Stimulated activated CD4-positive, alpha-beta T cell treated with anti-CD3 and anti-CD28 coated beads, Interleukin-4, amount 100 ng/mL, for 1 hour (primary cell): ENCODE measurements at regions not wholly inside any gene's neighbourhood (a gene's known extent, or its start where the extent isn't known, plus 50 kb on each side); places are given as distances from the start of the nearest gene placed in this dataset.
"Not testable (repeated sequence)": the region's sequence is repeated elsewhere in the genome, so short reads cannot be mapped to it uniquely, and the experiment has no call there.

Experiments
- DNase-seq: peaks from one replicate; pipeline ENCODE4 v3.0.0-alpha.2; 2020

DNA sequence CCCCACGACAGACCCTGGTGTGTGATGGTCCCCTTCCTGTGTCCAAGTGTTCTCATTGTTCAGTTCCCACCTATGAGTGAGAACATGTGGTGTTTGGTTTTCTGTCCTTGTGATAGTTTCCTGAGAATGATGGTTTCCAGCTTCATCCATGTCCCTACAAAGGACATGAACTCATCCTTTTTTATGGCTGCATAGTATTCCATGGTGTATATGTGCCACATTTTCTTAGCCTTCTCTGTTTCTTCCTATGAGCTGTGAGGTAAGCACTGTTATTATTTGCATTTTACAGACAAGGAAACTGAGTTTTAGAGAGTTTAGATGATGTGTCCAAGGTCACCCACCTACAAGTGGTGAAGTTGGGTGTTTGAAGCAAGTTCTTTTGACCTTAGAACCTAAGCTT, 51.1 kb upstream of the BNC1 start:
- not testable (repeated sequence) for DNase-seq

DNA sequence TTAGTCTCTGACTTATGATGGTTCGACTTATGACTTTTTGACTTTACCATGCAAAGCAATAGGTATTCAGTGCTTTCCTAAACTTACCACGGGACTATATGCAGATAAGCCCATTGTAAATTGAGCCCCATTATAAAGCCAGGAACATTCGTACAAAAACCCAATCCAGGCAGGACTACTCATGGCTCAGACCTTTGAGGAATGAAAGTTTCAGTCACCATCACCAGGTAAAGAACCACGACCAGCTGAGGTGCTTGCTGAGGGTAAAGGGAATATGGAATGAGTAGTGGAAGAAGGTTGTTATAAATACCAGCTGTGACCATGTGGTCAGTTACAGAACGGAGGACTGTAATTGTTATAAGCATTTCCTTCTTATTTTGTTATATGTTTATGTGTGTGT, 54.9 kb upstream of the BNC1 start:
- no peak for DNase-seq

DNA sequence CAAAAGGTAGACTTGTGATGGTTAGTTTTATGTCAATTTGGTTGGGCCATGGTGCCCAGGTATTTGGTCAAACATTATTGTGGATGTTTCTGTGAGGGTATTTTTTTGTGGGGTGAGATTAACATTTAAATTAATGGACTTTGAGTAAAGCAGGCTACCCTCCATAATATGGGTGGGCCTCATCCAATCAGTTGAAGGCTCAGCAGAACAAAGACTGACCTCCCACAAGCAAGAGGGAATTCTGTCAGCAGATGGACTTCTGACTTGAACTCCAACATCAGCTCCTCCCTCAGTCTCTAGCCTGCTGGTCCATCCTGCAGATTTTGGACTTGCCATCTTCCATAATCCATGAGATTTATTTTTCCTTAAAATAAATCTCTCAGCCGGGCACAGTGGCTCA, 55.6 kb upstream of the BNC1 start:
- no peak for DNase-seq

DNA sequence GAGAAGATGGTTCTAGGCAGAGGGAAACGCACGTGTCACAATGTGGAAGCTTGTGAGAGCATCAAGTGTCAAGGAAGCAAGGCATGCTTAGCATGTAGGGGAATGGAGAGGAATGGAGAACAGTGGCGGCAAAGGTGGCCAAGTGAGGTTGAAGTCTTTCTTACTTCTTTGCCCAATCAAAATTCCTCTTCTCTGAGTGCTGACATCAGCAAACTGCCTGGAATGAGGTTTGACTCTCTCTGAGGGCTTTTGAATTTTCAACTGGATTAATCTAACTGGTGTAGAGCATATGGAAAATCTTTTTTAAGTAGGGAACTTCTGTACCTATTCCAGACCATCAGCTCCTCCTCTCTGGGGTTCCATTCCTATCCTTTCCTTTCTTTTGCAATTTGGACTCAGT, 61.9 kb upstream of the BNC1 start:
- no peak for DNase-seq

DNA sequence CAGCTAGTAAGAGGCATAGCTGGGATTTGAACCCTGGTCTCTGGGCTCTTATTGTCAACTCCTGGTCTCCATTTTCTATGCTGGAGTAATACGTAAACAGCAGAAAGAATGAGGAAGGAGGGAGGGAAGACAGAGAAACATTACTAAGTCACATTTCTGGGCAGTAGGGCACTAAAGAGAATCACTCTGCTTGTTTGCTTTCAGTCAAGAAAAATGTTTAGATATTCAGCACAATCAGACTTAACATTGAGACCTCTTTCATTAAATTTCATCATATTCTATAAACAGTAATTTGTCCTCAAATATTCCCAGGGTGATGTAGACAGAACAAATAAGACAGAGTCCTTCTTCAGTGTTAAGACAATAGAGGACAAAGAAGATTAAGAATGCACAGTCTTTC, 67.7 kb upstream of the BNC1 start:
- DNase-seq: no peak

DNA sequence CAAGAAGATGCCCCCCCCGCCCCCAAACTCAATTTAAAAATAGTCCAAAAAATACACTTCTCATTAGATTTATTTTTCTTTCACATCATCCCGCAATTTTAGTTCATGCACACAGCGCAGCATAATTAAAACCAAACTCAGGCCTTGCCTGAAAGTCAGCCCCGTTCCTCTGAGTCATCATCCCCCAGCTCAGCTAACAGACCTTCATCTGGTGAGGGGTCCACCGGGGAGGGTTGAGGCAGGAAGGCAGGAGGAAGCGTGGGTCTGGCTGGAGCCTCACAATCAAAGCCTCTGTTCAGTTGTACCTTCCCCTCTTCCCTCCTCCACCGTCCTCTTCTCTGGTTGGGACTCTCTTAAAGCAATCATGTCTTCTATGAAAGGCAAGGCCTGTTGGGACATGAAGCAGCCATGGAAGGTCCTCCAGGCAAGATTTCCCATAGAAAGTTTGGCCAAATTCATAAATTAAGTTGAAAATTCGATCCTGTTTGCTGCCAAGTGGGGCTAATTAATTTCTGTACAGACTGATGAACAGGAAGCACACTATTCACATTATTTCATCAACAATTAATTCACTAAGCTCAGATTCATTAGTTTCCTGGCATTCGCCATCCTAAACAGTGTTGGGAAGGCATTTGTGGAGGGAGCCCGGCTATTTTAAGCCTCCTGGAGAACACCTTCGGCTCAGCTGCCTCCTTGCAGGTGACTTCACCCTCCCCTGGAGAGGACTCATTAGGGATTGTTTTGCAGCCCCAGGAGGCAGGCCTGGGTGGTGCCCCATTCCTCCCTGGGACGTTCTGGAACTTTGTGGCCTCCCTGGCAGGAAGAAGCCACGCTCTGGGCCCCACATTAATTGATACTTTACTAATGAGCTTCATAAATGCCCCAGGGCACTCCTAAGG, 72.3 kb upstream of the BNC1 start:
- no peak for DNase-seq

DNA sequence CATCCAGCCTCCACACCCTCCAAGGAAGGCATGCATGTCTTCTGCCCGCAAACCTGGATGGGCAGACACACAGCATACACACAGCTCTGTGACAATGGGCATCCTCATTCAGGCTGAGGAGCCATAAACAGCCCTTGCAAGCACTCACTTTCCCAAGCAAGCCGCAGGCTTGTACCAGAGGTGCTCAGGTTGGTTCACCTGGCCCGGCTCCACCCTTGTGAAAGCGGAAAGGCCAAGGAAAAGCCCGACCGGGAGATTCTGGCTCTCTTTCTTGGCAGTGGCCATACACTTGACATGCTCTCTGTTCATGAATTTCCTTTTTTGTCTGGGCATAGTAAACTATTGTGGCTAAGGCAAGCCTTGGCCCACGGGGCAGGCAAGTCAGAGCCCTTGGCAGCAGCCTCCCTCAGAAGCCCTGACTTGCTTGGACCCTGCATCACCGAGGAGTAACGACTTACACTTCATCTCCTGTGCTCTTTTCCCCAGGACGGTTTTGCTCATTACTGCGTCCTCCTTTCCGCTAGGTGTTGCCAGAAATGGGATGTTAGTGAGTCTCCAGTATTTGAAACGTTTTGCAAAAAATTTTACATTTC, 74.6 kb upstream of the BNC1 start:
- no peak for DNase-seq

DNA sequence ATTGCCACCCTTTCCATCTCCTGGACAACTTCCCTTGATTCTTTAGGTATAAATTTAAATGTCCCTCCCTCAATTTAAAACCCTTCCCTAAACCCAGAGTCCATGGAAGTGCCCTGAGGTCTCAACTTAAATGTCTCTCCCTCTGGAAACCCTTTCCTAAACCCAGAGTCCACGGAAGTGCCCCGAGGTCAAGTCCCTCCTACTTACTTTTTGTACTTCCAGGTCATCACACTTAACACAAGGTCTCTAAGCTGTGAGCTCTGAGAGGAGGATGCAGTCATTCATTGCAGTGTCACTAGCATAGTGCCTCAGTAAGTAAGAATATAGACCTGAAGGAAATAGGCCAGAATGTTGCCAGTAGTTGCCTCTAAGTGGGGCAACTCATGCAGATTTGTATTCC, 78.2 kb upstream of the BNC1 start:
- DNase-seq: no peak

DNA sequence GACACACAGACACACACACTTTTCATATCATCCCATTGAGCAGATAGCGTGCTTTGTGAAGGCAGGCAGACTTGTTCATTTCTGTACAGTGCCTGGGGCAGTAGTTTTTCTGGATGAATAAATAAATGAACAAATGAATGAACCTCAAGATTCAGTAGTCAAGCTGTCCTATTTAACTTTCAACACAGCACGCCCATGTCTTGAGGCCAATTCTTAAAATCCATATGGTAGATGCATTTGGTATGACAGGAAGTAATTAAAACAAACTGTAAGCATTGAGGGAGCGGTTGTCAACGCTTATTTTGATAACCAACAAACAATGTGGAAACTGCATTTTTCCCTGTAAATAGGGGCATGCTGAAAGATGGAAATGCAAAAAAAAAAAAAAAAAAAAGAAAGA, 80.0 kb upstream of the BNC1 start:
- DNase-seq: no peak

DNA sequence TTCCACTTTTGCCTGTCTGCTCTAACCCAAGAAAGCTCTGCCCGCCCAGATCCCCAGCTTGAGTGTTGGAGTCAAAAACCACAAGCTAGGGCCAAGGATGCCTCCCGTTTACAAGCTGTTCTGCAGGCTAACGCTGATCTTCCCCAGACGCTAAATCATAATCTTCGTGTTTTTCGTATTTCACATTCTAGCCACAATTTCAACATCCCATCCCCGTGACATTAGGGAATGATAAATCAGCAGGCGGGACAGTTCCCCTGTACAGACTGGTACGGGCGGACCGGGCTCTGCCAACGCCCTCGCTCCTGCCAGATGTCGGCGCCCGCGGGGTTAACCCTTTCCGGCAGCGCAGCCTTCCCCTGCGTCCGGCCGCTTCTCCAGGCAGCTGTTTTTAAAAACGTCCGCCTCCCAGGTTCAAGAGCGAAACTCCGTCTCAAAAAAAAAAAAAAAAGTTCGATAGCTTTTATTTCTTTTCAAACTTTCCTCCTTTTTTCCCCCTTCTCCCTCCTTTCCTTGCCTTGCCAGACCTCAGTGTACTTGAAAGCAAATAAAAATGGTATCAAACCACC, 81.0 kb upstream of the BNC1 start:
- DNase-seq: peak; percentile 5

DNA sequence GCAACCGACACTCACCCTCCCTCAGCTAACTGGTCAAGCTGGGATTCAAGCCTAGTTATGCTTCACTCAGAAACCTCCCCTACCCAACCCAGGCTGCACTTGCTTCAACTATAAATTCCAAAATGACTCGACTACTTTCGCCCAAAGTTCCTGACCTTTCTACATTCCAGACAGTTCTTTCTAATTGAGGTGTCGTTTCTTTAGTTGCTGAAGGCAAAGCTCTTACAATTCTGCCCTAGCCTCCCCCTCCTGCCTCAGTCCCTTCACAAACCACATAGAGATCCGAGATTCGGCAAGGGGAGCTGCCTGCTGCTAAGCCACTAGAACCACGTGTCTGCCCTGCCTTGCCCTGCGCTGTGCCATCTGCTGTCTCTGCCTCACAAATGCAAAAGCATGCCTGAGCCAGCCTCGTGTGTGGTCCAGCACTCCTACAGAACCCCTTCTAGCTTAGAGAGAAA, 74.7 kb upstream of the SH3GL3 start:
- no peak for DNase-seq

DNA sequence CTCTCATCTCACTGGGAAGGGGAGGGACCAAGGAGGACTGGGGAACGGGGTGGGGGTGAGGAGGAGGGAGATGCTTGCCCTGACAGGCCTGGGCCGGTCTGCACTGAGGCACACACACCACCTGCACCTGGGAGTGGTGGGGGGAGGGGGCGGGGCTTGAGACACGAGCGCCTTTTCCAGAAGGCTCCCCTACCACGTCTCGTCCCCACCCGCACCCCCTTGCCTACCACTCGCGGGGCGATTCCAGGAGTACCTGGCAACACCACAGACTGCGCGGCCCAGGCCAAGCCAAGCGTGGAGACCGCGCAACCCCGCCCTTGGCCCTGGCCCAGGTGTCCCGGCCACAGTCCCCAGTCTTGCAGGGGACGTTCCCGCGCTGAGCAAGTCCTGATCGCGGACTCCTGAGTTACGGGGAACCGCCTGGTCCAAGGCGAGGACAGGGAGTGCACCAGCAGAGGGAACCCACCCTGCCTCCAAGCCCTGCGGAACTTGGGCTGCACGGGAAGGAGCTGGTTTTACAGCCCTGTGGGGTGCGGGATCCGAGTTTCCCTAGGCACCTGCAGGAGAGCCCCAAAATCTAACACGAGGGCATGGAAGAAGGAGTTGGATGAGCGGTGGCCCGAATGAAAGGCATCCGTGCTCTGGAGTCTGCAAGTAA, 68.1 kb upstream of the SH3GL3 start:
- no peak for DNase-seq

DNA sequence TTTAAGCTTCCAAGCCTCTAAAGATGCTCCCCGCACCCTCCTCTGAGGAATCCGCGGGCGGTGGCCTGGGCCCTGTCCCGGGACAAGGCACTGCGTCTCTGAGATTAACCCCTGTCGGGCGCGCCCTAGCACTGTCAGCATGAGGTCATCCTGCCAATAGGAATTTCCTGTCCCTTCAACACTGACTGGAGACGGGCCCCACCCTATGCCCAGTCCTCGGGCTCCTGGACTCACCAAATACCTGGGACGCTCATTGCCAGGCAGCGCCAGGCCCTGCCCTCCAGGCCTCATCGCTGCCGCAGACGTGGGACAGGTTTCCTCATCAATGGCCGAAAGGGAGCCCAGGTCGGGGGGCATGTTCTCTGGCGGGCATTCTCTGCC, 67.6 kb upstream of the SH3GL3 start:
- DNase-seq: no peak

DNA sequence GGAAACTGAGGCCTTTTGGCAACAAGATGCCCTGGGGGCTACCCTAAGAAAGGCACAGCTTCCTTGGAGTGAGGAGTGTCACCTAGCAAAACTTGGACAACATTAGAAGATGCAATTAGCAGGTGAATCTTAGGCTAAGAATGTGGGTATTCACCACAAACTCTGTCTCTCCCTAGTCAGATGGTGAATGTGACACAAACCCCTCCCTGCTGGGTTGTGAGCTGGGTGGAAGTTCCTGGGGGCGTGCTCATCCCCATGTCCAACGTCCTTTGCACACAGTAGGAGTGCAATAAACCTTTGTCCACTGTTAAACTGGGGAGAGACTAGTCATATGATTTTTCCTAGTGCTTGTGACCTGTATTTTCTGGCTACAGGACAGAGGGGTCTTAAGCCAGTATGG, 67.1 kb upstream of the SH3GL3 start:
- no peak for DNase-seq

DNA sequence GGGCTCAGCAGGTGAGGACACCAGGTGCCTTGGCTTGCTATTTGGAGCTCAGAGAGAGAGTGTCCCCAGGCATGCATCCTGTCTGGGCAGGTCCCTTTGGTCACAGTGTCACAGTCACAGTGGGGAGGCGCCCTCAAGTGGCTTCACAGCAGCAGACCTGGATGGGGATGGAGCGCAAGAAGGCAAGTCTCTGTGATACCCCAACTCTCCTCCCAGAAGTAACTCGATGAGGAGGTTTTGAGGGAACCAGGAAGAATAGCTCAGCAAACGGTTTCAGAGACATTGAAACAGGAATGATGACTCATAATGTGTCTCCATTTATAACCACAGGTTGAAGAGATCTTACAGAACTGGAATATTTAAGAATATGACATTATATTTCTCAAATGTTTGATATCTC, 66.5 kb upstream of the SH3GL3 start:
- DNase-seq: peak; percentile 4

DNA sequence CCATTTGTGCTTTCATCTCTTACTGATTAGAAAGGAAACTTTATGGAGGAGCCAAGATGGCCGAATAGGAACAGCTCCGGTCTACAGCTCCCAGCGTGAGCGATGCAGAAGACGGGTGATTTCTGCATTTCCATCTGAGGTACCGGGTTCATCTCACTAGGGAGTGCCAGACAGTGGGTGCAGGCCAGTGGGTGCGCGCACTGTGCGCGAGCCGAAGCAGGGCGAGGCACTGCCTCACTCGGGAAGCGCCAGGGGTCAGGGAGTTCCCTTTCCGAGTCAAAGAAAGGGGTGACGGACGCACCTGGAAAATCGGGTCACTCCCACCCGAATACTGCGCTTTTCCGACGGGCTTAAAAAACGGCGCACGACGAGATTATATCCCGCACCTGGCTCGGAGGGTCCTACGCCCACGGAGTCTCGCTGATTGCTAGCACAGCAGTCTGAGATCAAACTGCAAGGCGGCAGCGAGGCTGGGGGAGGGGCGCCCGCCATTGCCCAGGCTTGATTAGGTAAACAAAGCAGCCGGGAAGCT, 63.5 kb upstream of the SH3GL3 start:
- not testable (repeated sequence) for DNase-seq

DNA sequence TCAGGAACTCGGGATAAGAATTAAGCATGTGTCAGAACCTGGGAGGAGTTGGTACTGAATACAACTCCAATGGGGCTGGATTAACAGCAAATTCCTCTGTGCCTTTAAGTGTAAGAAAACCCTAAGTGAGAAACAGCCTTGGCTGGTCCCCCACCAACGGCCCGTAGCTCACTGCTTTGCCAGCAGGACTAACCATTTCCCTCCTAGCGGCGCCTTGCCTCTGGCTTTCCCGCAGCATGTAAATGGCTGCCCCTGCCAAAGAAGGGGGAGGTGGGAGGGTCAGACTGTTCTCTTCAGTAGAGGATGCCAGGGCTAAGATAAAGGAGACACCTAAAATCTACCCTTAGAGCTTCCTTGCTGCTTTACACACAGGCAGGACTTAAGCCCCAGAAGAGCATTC, 51.0 kb upstream of the SH3GL3 start:
- no peak for DNase-seq
